Fibroblast of lung (primary cell): ENCODE measurements at regions not wholly inside any gene's neighbourhood (a gene's known extent, or its start where the extent isn't known, plus 50 kb on each side); places are given as distances from the start of the nearest gene placed in this dataset.

Experiments
- DNase-seq, 2 donors: peaks; one replicate each; pipeline versions ENCODE4 v3.0.0 to v3.0.0-alpha.2; 2010; ENCODE audit warnings: low read depth in 2 of 2
- H2AFZ ChIP-seq: 2 replicates; pipeline ENCODE4 v1.5.1; 2012; ENCODE audit warnings: low read length, control low read depth, inconsistent platforms
- H3K27ac ChIP-seq: 2 replicates; pipeline ENCODE4 v1.5.1; 2011; ENCODE audit warnings: low read length, control low read depth; ENCODE audit not compliant: insufficient read depth
- H3K27me3 ChIP-seq: 2 replicates; pipeline ENCODE4 v1.5.1; 2011; ENCODE audit warnings: mild to moderate bottlenecking, low read length; ENCODE audit not compliant: control insufficient read depth, insufficient read depth
- H3K36me3 ChIP-seq: 2 replicates; pipeline ENCODE4 v1.5.1; 2011; ENCODE audit warnings: low read length; ENCODE audit not compliant: control insufficient read depth, insufficient read depth
- H3K4me1 ChIP-seq: 2 replicates; pipeline ENCODE4 v1.5.1; 2011; ENCODE audit warnings: low read length; ENCODE audit not compliant: control insufficient read depth, insufficient read depth; ENCODE audit errors: extremely low read depth
- H3K4me2 ChIP-seq: 2 replicates; pipeline ENCODE4 v1.5.1; 2011; ENCODE audit warnings: low read length, control low read depth; ENCODE audit not compliant: insufficient read depth; ENCODE audit errors: extremely low read depth
- H3K4me3 ChIP-seq, 4 experiments: fragments of 200-600 bp in 1 of 4; sonication (generic) in 1 of 4; replicated peaks in 1 of 4; 2 replicates each; pipeline ENCODE4 v1.5.1; 2011 to 2016; ENCODE audit warnings: low read length in 4 of 4, low read depth in 3 of 4, mild to moderate bottlenecking in 3 of 4, control low read depth in 2 of 4, inconsistent platforms in 1 of 4, mixed read lengths in 1 of 4; ENCODE audit not compliant: insufficient read depth in 1 of 4; ENCODE audit errors: control extremely low read depth in 1 of 4
- H3K79me2 ChIP-seq: 2 replicates; pipeline ENCODE4 v1.5.1; 2012; ENCODE audit warnings: mild to moderate bottlenecking, low read length, inconsistent platforms; ENCODE audit not compliant: control insufficient read depth, insufficient read depth
- H3K9ac ChIP-seq: 2 replicates; pipeline ENCODE4 v1.5.1; 2011; ENCODE audit warnings: mild to moderate bottlenecking, low read length, control low read depth; ENCODE audit not compliant: insufficient read depth
- H3K9me3 ChIP-seq: 2 replicates; pipeline ENCODE4 v1.5.1; 2012; ENCODE audit warnings: low read depth, low read length; ENCODE audit not compliant: control insufficient read depth, insufficient read depth
- H4K20me1 ChIP-seq: 2 replicates; pipeline ENCODE4 v1.5.1; 2011; ENCODE audit warnings: low read length; ENCODE audit not compliant: control insufficient read depth, insufficient read depth; ENCODE audit errors: extremely low read depth
- EZH2 ChIP-seq: IDR thresholded peaks from 2 replicates; pipeline ENCODE4 v1.5.1; 2012; ENCODE audit warnings: low read length, control low read depth, mild to moderate bottlenecking; ENCODE audit errors: missing control alignments
- TF ChIP-seq, protein P1 (sequence below), 2 donors: IDR thresholded peaks in 1 of 2; conservative IDR thresholded peaks in 1 of 2; 1 replicate in 1 of 2; 2 replicates in 1 of 2; pipeline ENCODE4 v1.5.1; 2011 to 2012; ENCODE audit warnings: low read length in 2 of 2, control low read depth in 1 of 2, inconsistent platforms in 1 of 2, low read depth in 1 of 2, mild to moderate bottlenecking in 1 of 2

DNA sequence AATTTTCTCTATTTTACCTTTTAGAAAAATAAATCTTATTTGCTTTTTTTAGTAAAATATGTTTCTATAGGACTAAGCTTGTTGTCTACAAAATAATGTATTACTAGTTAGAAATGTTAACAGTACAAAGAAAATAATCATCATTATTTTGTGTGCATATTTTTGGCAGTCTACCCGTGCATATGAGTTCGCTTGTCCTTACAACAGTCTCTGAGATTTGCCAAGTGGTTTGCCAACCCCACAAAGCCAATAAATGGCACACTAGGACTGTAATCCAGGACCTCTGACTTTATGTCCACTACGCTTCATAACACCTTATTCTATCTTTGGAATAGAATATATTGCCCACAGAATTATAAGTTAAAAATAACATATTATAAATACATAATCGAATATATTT, 152.0 kb downstream of the KCNJ2 start:
- TF ChIP-seq, protein P1, sequence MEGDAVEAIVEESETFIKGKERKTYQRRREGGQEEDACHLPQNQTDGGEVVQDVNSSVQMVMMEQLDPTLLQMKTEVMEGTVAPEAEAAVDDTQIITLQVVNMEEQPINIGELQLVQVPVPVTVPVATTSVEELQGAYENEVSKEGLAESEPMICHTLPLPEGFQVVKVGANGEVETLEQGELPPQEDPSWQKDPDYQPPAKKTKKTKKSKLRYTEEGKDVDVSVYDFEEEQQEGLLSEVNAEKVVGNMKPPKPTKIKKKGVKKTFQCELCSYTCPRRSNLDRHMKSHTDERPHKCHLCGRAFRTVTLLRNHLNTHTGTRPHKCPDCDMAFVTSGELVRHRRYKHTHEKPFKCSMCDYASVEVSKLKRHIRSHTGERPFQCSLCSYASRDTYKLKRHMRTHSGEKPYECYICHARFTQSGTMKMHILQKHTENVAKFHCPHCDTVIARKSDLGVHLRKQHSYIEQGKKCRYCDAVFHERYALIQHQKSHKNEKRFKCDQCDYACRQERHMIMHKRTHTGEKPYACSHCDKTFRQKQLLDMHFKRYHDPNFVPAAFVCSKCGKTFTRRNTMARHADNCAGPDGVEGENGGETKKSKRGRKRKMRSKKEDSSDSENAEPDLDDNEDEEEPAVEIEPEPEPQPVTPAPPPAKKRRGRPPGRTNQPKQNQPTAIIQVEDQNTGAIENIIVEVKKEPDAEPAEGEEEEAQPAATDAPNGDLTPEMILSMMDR (conservative IDR thresholded peaks at IDR 0.05 in 1 of 2, IDR thresholded peaks at IDR 0.05 in 1 of 2; ENCODE audit: low read depth in 1 of 2, low read length in 2 of 2) = no peak
- TF ChIP-seq EZH2 = no peak
- no peak for DNase-seq
- Histone ChIP-seq H3K27me3 (no peaks in the 10 kb centered on the region), H3K4me3 (no peak overlapping the region), H2AFZ (no peak overlapping the region), H3K9ac (no peak overlapping the region), H3K27ac (no peak overlapping the region), H3K4me2 (no peak overlapping the region), H3K4me1 (no peaks in the 10 kb centered on the region), H4K20me1 (no peaks in the 10 kb centered on the region), H3K9me3 (no peaks in the 10 kb centered on the region), H3K36me3 (no peaks in the 10 kb centered on the region), H3K79me2 (no peaks in the 10 kb centered on the region)

DNA sequence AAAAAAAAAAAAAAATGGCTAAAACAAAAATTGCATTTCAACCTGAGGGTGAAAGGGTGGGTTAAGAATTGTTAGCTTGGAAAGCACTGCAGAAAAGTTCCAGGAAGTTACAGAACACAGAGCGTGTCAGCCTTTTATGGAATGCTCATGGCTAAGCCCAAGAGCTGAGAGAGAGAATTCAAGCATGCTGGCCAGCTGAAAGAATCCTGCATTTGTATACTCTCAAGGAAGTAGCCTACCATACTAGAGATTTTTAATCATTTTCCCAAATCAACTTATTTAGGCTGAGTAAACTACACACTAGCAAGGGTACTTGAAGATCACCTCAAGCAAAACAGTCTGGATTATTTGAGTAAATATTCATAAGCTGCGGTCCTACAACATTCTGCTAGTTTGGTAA, 153.9 kb downstream of the KCNJ2 start:
- Histone ChIP-seq H3K27me3 (no peaks in the 10 kb centered on the region), H4K20me1 (no peaks in the 10 kb centered on the region), H3K36me3 (no peaks in the 10 kb centered on the region), H3K9me3 (no peaks in the 10 kb centered on the region), H3K4me3 (no peak overlapping the region), H3K27ac (no peak overlapping the region), H2AFZ (no peak overlapping the region), H3K79me2 (no peaks in the 10 kb centered on the region), H3K4me1 (no peaks in the 10 kb centered on the region), H3K9ac (no peak overlapping the region), H3K4me2 (no peak overlapping the region)
- TF ChIP-seq, protein P1 (conservative IDR thresholded peaks at IDR 0.05 in 1 of 2, IDR thresholded peaks at IDR 0.05 in 1 of 2; ENCODE audit: low read depth in 1 of 2, low read length in 2 of 2) = no peak
- TF ChIP-seq EZH2 = no peak
- DNase-seq = no peak

DNA sequence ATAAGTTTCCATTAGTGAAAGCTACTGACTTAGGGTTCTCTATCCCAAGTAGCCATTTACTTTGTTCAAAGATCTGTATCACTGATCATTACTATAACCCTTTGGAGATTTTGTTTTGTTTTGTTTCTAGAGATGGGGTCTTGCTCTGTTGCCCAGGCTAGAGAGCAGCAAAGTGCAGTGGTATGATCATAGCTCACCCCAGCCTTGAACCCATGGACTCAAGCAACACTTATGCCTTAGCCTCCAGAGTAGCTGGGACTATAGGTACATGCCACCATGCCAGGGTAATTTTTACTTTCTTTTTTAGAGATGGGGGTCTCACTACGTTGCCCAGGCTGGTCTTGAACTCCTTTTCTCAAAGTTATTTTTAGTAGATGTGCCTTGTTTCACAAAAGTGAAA, 154.7 kb downstream of the KCNJ2 start:
- Histone ChIP-seq H3K4me3 (no peak overlapping the region), H3K36me3 (no peaks in the 10 kb centered on the region), H3K4me2 (no peak overlapping the region), H3K9me3 (no peaks in the 10 kb centered on the region), H3K79me2 (no peaks in the 10 kb centered on the region), H3K27me3 (no peaks in the 10 kb centered on the region), H3K4me1 (no peaks in the 10 kb centered on the region), H4K20me1 (no peaks in the 10 kb centered on the region), H3K9ac (no peak overlapping the region), H2AFZ (no peak overlapping the region), H3K27ac (no peak overlapping the region)
- no peak for DNase-seq
- TF ChIP-seq EZH2 = no peak
- TF ChIP-seq, protein P1 (conservative IDR thresholded peaks at IDR 0.05 in 1 of 2, IDR thresholded peaks at IDR 0.05 in 1 of 2; ENCODE audit: low read depth in 1 of 2, low read length in 2 of 2) = no peak
